A549 (cell line): ENCODE measurements at regions not wholly inside any gene's neighbourhood (a gene's known extent, or its start where the extent isn't known, plus 50 kb on each side); places are given as distances from the start of the nearest gene placed in this dataset.
"Not testable (repeated sequence)": the region's sequence is repeated elsewhere in the genome, so short reads cannot be mapped to it uniquely, and the experiment has no call there.

Source experiments
- ATAC-seq, 2 experiments: fragments of 200-7000 bp in 1 of 2; fragments of >200 bp in 1 of 2; cut with Nextera tagmentation in 1 of 2; cut with Tn5 transposase in 1 of 2; 3 replicates each; pipeline versions ENCODE4 v1.8.0 to v1.9.1; 2018 to 2020; ENCODE audit warnings: mild to moderate bottlenecking in 1 of 2, moderate library complexity in 1 of 2
- CTCF ChIA-PET: fragments of 300-600 bp; sonication (Branson Sonifier 250); formaldehyde crosslinking; extraction: SDS; loops from one replicate; lab custom pipeline; 2021; ENCODE audit warnings: antibody characterized with exemption, inconsistent platforms; lab: Yijun Ruan, JAX
- POLR2A ChIA-PET: fragments of 350-600 bp; formaldehyde crosslinking; extraction: SDS; loops from one replicate; lab custom pipeline; 2021; ENCODE audit warnings: antibody characterized with exemption, inconsistent platforms; lab: Yijun Ruan, JAX
- DNase-seq, 2 experiments: peaks; one replicate each; pipeline versions ENCODE4 v3.0.0 to v3.0.0-alpha.2; 2011 to 2016; ENCODE audit warnings: low read depth in 1 of 2, low spot score in 1 of 2
- FAIRE-seq: peaks from 2 replicates; lab custom pipeline; 2011; peaks lifted over from hg19 to GRCh38; lab: Jason Lieb, UNC
- H3K27ac ChIP-seq, 2 experiments: fragments of >200 bp; sonication (Bioruptor Twin); formaldehyde crosslinking; 3 replicates each; pipeline ENCODE4 v1.5.1; 2016 to 2017
- H3K4me1 ChIP-seq: fragments of >200 bp; sonication (Bioruptor Twin); formaldehyde crosslinking; 3 replicates; pipeline ENCODE4 v1.6.1; 2016
- H3K4me2 ChIP-seq: fragments of >200 bp; sonication (Bioruptor Twin); formaldehyde crosslinking; 3 replicates; pipeline ENCODE4 v1.6.1; 2016
- H3K4me3 ChIP-seq: fragments of >200 bp; sonication (Bioruptor Twin); formaldehyde crosslinking; 3 replicates; pipeline ENCODE4 v1.5.1; 2016
- H3K9me3 ChIP-seq: fragments of >200 bp; sonication (Bioruptor Twin); formaldehyde crosslinking; 3 replicates; pipeline ENCODE4 v1.6.1; 2016
- BHLHE40 ChIP-seq: IDR thresholded peaks from 2 replicates; pipeline ENCODE4 v1.6.1; 2012; ENCODE audit warnings: low read depth, low read length, inconsistent platforms
- CBX2 ChIP-seq: fragments of 200-600 bp; sonication (generic); IDR thresholded peaks from 2 replicates; pipeline ENCODE4 v1.6.1; 2016; ENCODE audit warnings: low read depth, mild to moderate bottlenecking, borderline replicate concordance
- CEBPB ChIP-seq, 2 experiments: fragments of >200 bp in 1 of 2; sonication (Bioruptor Twin) in 1 of 2; formaldehyde crosslinking in 1 of 2; IDR thresholded peaks; 2 replicates each; pipeline ENCODE4 v1.6.1; 2012 to 2016
- CHD2 ChIP-seq: fragments of 150-350 bp; IDR thresholded peaks from 2 replicates; pipeline ENCODE4 v1.6.1; 2014; ENCODE audit warnings: low read length; ENCODE audit not compliant: partially characterized antibody
- CHD4 ChIP-seq: fragments of 200-600 bp; sonication (generic); IDR thresholded peaks from 2 replicates; pipeline ENCODE4 v1.6.1; 2016; ENCODE audit warnings: antibody characterized with exemption, mild to moderate bottlenecking, borderline replicate concordance
- EHMT2 ChIP-seq: fragments of 200-600 bp; sonication (generic); IDR thresholded peaks from 2 replicates; pipeline ENCODE4 v1.6.1; 2016; ENCODE audit warnings: antibody characterized with exemption, low read depth, mild to moderate bottlenecking, moderate library complexity
- EP300 ChIP-seq, 2 experiments: fragments of >200 bp; sonication (Bioruptor Twin); formaldehyde crosslinking; IDR thresholded peaks; 2 replicates in 1 of 2; 3 replicates in 1 of 2; pipeline ENCODE4 v1.6.1; 2016 to 2017
- ESRRA ChIP-seq: fragments of 150-350 bp; IDR thresholded peaks from 2 replicates; pipeline ENCODE4 v1.6.1; 2014; ENCODE audit warnings: mild to moderate bottlenecking, low read length, borderline replicate concordance
- FOXS1 ChIP-seq: fragments of 250-450 bp; sonication (Bioruptor Pico); IDR thresholded peaks from 2 replicates; pipeline ENCODE4 v1.5.0; 2020; ENCODE audit warnings: mild to moderate bottlenecking, moderate library complexity
- GATA3 ChIP-seq: IDR thresholded peaks from 2 replicates; pipeline ENCODE4 v1.6.1; 2012; ENCODE audit warnings: borderline replicate concordance
- HEYL ChIP-seq: fragments of 250-450 bp; sonication (Bioruptor Pico); IDR thresholded peaks from 2 replicates; pipeline ENCODE4 v1.8.0; 2021; ENCODE audit warnings: mild to moderate bottlenecking, moderate library complexity
- HOXA7 ChIP-seq: fragments of 250-450 bp; sonication (Bioruptor Pico); IDR thresholded peaks from 2 replicates; pipeline ENCODE4 v1.5.0; 2020; ENCODE audit warnings: mild to moderate bottlenecking, moderate library complexity
- HOXB5 ChIP-seq: fragments of 250-450 bp; sonication (Bioruptor Pico); IDR thresholded peaks from 2 replicates; pipeline ENCODE4 v1.5.0; 2020; ENCODE audit warnings: mild to moderate bottlenecking, moderate library complexity
- KDM1A ChIP-seq: fragments of 200-600 bp; sonication (generic); IDR thresholded peaks from 2 replicates; pipeline ENCODE4 v1.6.1; 2016; ENCODE audit warnings: low read depth, mild to moderate bottlenecking
- MAFK ChIP-seq: fragments of 450-650 bp; IDR thresholded peaks from 2 replicates; pipeline ENCODE4 v1.6.1; 2014; ENCODE audit not compliant: partially characterized antibody
- NR3C1 ChIP-seq: fragments of >200 bp; sonication (Bioruptor Twin); formaldehyde crosslinking; IDR thresholded peaks from 3 replicates; pipeline ENCODE4 v1.6.1; 2017
- PHF8 ChIP-seq: fragments of 200-600 bp; sonication (generic); IDR thresholded peaks from 2 replicates; pipeline ENCODE4 v1.6.1; 2016; ENCODE audit warnings: low read depth, mild to moderate bottlenecking, antibody characterized with exemption, moderate library complexity, borderline replicate concordance
- POLR2AphosphoS2 ChIP-seq: conservative IDR thresholded peaks from 2 replicates; pipeline ENCODE4 v1.6.1; 2012; ENCODE audit warnings: low read length, improper control_type of control experiment, inconsistent platforms
- RCOR1 ChIP-seq: fragments of 150-350 bp; IDR thresholded peaks from 2 replicates; pipeline ENCODE4 v1.6.1; 2014; ENCODE audit warnings: antibody characterized with exemption, low read length, low read depth
- SREBF2 ChIP-seq: fragments of 450-650 bp; IDR thresholded peaks from 2 replicates; pipeline ENCODE4 v1.6.1; 2014; ENCODE audit warnings: mild to moderate bottlenecking, moderate library complexity
- TFCP2L1 ChIP-seq: fragments of 250-450 bp; sonication (Bioruptor Pico); IDR thresholded peaks from 2 replicates; pipeline ENCODE4 v1.5.0; 2021; ENCODE audit warnings: mild to moderate bottlenecking
- ZFP36 ChIP-seq: fragments of 450-650 bp; IDR thresholded peaks from 2 replicates; pipeline ENCODE4 v1.6.1; 2014; ENCODE audit warnings: borderline replicate concordance; ENCODE audit not compliant: partially characterized antibody
- ZNF302 ChIP-seq: fragments of 250-450 bp; sonication (Bioruptor Pico); IDR thresholded peaks from 2 replicates; pipeline ENCODE4 v1.9.0; 2021; ENCODE audit warnings: inconsistent platforms, mild to moderate bottlenecking, moderate library complexity
- ZSCAN20 ChIP-seq: fragments of 250-450 bp; sonication (Bioruptor Pico); IDR thresholded peaks from 2 replicates; pipeline ENCODE4 v1.8.0; 2022; ENCODE audit warnings: mild to moderate bottlenecking, moderate library complexity
- WGBS: methylation state at CpG from one replicate; pipeline ENCODE4 v1.1.6; 2017; ENCODE audit errors: missing lambda C conversion rate; 5-methylcytosine and 5-hydroxymethylcytosine counted together
- TF ChIP-seq, protein P1 (sequence below): fragments of >200 bp; sonication (Bioruptor Twin); formaldehyde crosslinking; IDR thresholded peaks from 3 replicates; pipeline ENCODE4 v1.5.1; 2016

DNA sequence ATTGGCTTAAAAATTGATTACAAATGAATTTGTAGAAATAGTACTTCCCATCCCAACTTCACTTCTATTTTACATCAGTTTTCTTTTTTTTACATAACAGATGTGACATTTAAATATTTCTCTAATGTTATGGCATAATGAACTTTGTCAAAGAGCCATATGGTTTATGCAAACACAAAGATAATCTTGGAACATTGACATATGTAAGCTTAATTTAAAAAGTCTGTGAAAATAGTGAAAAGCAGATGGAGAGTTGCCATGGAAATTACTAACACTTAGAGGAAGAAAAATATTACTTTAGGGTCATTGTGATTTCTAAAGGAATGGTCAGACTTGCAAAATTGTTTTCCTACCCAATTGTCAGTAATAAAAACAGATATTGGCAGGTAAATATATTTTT, 232.4 kb downstream of the AEBP2 start:
- FAIRE-seq (peak; percentile 54), DNase-seq (no peak), ATAC-seq (no peak)
- POLR2A ChIA-PET, result no interaction called here
- H3K4me3 ChIP-seq, result no peak overlapping the region
- no peak for TF ChIP-seq HOXB5 (CRISPR knock-in tag)
- no peak for TF ChIP-seq BHLHE40
- TF ChIP-seq NR3C1, result no peak
- no peak for TF ChIP-seq CEBPB (IDR thresholded peaks at IDR 0.05)
- no peak for TF ChIP-seq SREBF2
- TF ChIP-seq TFCP2L1 (CRISPR knock-in tag), result no peak
- TF ChIP-seq ZNF302 (CRISPR knock-in tag), result no peak
- TF ChIP-seq PHF8, result no peak
- H3K4me2 ChIP-seq, result no peak overlapping the region
- no peak overlapping the region for H3K27ac ChIP-seq
- H3K4me1 ChIP-seq, result no peaks in the 10 kb centered on the region
- H3K9me3 ChIP-seq, result no peaks in the 10 kb centered on the region
- CTCF ChIA-PET, result no interaction called here

DNA sequence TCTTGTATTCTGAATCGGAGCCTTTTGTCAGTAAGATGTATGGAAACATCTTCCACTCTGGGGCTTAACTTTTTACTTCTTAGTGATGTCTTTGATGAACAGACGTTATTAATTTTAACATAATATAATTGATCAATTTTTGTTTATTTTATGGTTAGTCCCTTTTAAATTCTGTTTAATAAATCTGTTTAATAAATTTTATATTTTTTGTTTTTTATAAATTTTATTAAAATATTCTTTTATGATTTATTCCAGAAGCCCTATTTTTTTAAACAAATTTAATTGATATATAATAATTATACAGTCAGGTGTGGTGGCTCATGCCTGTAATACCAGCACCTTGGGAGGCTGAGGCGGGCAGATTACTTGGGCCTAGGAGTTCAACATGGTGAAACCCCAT, 235.1 kb downstream of the AEBP2 start:
- 69% methylated on average over 3 of the region's 3 CpGs for WGBS
- H3K4me1 ChIP-seq, result no peaks in the 10 kb centered on the region
- CTCF ChIA-PET, result no interaction called here
- POLR2A ChIA-PET, result no interaction called here
- ATAC-seq (no peak), FAIRE-seq (no peak), DNase-seq (no peak)
- H3K4me3 ChIP-seq, result no peak overlapping the region
- H3K27ac ChIP-seq, result no peak overlapping the region
- no peaks in the 10 kb centered on the region for H3K9me3 ChIP-seq
- H3K4me2 ChIP-seq, result no peak overlapping the region
- no peak for TF ChIP-seq EP300 (IDR thresholded peaks at IDR 0.05)
- no peak for TF ChIP-seq KDM1A
- TF ChIP-seq, protein P1, sequence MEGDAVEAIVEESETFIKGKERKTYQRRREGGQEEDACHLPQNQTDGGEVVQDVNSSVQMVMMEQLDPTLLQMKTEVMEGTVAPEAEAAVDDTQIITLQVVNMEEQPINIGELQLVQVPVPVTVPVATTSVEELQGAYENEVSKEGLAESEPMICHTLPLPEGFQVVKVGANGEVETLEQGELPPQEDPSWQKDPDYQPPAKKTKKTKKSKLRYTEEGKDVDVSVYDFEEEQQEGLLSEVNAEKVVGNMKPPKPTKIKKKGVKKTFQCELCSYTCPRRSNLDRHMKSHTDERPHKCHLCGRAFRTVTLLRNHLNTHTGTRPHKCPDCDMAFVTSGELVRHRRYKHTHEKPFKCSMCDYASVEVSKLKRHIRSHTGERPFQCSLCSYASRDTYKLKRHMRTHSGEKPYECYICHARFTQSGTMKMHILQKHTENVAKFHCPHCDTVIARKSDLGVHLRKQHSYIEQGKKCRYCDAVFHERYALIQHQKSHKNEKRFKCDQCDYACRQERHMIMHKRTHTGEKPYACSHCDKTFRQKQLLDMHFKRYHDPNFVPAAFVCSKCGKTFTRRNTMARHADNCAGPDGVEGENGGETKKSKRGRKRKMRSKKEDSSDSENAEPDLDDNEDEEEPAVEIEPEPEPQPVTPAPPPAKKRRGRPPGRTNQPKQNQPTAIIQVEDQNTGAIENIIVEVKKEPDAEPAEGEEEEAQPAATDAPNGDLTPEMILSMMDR, result no peak
- TF ChIP-seq MAFK, result no peak
- no peak for TF ChIP-seq CBX2
- no peak for TF ChIP-seq ZFP36
- no peak for TF ChIP-seq HEYL
- TF ChIP-seq RCOR1, result no peak
- no peak for TF ChIP-seq ZSCAN20 (CRISPR knock-in tag)
- no peak for TF ChIP-seq FOXS1 (CRISPR knock-in tag)

DNA sequence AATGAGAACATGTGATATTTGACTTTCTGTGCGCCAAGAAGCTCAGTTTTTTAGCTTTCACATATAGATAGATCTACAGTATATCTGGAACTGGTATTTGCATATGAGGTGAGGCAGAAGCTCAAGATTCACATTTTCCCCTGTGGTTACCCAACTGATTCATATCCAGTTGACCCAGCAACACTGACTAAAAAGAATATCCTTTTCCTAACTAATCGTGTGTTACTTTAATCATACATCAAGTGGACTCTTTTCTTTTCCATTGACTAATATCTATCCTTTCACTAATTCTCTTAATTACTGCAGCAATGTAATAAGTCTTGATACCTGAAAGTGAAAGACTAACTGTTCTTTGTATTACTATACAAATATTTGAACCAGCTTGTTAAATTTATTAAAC, 236.1 kb downstream of the AEBP2 start:
- H3K27ac ChIP-seq, result no peak overlapping the region
- H3K4me1 ChIP-seq, result no peaks in the 10 kb centered on the region
- H3K9me3 ChIP-seq, result no peaks in the 10 kb centered on the region
- 86% methylated on average over 2 of the region's 2 CpGs for WGBS
- no peak overlapping the region for H3K4me3 ChIP-seq
- no peak for FAIRE-seq
- DNase-seq, result no peak
- ChIA-PET POLR2A (no interaction called here), CTCF (no interaction called here)
- ATAC-seq, result no peak
- H3K4me2 ChIP-seq, result no peak overlapping the region
- TF ChIP-seq KDM1A (no peak), ZFP36 (no peak), NR3C1 (no peak), POLR2AphosphoS2 (no peak), CHD2 (no peak), GATA3 (no peak), HOXA7 (CRISPR knock-in tag) (no peak), ESRRA (no peak), CHD4 (no peak), EHMT2 (no peak), HOXB5 (CRISPR knock-in tag) (no peak), MAFK (no peak)

DNA sequence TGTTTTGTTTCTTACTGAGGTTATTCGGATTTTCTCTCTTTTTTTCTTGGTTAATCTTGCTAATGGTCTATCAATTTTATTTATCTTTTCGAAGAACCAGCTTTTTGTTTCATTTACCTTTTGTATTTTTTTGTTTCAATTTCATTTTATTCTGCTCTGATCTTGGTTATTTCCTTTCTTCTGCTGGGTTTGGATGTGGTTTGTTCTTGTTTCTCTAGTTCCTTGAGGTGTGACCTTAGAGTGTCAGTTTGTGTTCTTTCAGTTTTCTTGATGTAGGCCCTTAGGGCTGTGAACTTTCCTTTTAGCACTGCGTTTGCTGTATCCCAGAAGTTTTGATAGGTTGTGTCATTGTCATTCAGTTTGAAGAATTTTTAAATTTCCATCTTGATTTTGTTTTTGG, 239.2 kb downstream of the AEBP2 start:
- H3K4me3 ChIP-seq, H3K4me2 ChIP-seq, POLR2A ChIA-PET, CTCF ChIA-PET, FAIRE-seq, H3K9me3 ChIP-seq, ATAC-seq, DNase-seq, H3K27ac ChIP-seq: not testable (repeated sequence)
- WGBS, result 48% methylated on average over 3 of the region's 3 CpGs
- peaks cover 10% of the 10 kb centered on the region for H3K4me1 ChIP-seq
